ENCODE measurements at regions not wholly inside any gene's neighbourhood (a gene's known extent, or its start where the extent isn't known, plus 50 kb on each side); places are given as distances from the start of the nearest gene placed in this dataset.

GRCh38 chr14:59044707-59045106 lies 143.8 kb upstream of the DAAM1 start:
- H3K9me3 Mint-ChIP-seq = peaks cover 5% of the 10 kb centered on the region; the same call in 1 of the 2 replicates
- no peak for TF ChIP-seq FOXP1 (CRISPR knock-in tag; IDR thresholded peaks at IDR 0.05; ENCODE audit: borderline replicate concordance)
- TF ChIP-seq USF1 (CRISPR knock-in tag; IDR thresholded peaks at IDR 0.05) = no peak
- no peak for TF ChIP-seq ATF6 (CRISPR knock-in tag; IDR thresholded peaks at IDR 0.05)
- CTCF ChIA-PET = no interaction called here

DNA sequence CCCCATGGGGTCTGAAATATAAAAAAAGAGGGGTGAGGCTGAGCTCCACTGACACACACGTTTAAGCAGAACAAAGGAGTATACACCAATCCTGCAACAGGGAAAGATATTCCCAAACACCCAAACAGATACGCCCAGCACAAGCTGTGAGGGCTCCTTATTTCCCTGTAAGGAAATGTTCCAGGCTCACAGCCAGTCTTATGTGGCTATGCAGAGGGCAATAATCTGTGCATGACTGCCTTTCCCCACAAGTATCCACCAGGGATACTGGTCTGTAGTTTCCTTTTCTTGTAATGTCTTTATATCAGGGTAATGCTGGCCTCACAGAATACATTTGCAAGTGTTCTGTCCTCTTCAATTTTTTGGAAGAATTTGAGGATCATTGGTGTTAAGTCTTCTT lies 141.7 kb upstream of the DAAM1 start:
- Mint-ChIP-seq H3K4me3 (no peak overlapping the region), H3K27me3 (ENCODE audit: low read depth) (no peaks in the 10 kb centered on the region), H3K9me3 (peaks cover 9% of the 10 kb centered on the region), H3K27ac (no peak overlapping the region), H3K4me1 (no peaks in the 10 kb centered on the region), H3K36me3 (no peaks in the 10 kb centered on the region)
- ChIA-PET CTCF (interaction anchor here (1.1 to 1.2 kb wide), 3 partner anchors 18 to 472 kb away, joined by 3 read pairs; no protein-coding TSS in a partner anchor), POLR2A (no interaction called here)
- DNase-seq (ENCODE audit: low spot score) (no peak), ATAC-seq (no peak)
- TF ChIP-seq HMGA2 (CRISPR knock-in tag; IDR thresholded peaks at IDR 0.05) (no peak), SOX15 (CRISPR knock-in tag; IDR thresholded peaks at IDR 0.05) (no peak), MLX (CRISPR knock-in tag; IDR thresholded peaks at IDR 0.05) (no peak), ZNF671 (CRISPR knock-in tag; IDR thresholded peaks at IDR 0.05) (no peak), NFATC4 (CRISPR knock-in tag; IDR thresholded peaks at IDR 0.05) (no peak), ATF6 (CRISPR knock-in tag; IDR thresholded peaks at IDR 0.05) (no peak), TP53 (CRISPR knock-in tag; IDR thresholded peaks at IDR 0.05) (no peak), JUN (CRISPR knock-in tag; IDR thresholded peaks at IDR 0.05) (no peak), SMAD3 (CRISPR knock-in tag; IDR thresholded peaks at IDR 0.05; ENCODE audit: borderline replicate concordance) (no peak), ZNF138 (CRISPR knock-in tag; conservative IDR thresholded peaks at IDR 0.05) (no peak)
- TF ChIP-seq, protein P1, sequence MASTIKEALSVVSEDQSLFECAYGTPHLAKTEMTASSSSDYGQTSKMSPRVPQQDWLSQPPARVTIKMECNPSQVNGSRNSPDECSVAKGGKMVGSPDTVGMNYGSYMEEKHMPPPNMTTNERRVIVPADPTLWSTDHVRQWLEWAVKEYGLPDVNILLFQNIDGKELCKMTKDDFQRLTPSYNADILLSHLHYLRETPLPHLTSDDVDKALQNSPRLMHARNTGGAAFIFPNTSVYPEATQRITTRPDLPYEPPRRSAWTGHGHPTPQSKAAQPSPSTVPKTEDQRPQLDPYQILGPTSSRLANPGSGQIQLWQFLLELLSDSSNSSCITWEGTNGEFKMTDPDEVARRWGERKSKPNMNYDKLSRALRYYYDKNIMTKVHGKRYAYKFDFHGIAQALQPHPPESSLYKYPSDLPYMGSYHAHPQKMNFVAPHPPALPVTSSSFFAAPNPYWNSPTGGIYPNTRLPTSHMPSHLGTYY (CRISPR knock-in tag; IDR thresholded peaks at IDR 0.05) = no peak
- TF ChIP-seq, protein P2, sequence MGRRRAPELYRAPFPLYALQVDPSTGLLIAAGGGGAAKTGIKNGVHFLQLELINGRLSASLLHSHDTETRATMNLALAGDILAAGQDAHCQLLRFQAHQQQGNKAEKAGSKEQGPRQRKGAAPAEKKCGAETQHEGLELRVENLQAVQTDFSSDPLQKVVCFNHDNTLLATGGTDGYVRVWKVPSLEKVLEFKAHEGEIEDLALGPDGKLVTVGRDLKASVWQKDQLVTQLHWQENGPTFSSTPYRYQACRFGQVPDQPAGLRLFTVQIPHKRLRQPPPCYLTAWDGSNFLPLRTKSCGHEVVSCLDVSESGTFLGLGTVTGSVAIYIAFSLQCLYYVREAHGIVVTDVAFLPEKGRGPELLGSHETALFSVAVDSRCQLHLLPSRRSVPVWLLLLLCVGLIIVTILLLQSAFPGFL (CRISPR knock-in tag; IDR thresholded peaks at IDR 0.05; ENCODE audit: borderline replicate concordance) = no peak
- TF ChIP-seq, protein P3, sequence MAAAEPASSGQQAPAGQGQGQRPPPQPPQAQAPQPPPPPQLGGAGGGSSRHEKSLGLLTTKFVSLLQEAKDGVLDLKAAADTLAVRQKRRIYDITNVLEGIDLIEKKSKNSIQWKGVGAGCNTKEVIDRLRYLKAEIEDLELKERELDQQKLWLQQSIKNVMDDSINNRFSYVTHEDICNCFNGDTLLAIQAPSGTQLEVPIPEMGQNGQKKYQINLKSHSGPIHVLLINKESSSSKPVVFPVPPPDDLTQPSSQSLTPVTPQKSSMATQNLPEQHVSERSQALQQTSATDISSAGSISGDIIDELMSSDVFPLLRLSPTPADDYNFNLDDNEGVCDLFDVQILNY (CRISPR knock-in tag; IDR thresholded peaks at IDR 0.05) = no peak

More at GRCh38 chr14:59044707-59045106, 143.8 kb upstream of the DAAM1 start:
- DNase-seq (ENCODE audit: low spot score) (no peak), ATAC-seq (no peak)
- no peak overlapping the region for H3K27ac Mint-ChIP-seq
- H3K27me3 Mint-ChIP-seq (ENCODE audit: low read depth) = no peaks in the 10 kb centered on the region
- no peaks in the 10 kb centered on the region for H3K4me1 Mint-ChIP-seq
- POLR2A ChIA-PET = no interaction called here
- no peaks in the 10 kb centered on the region for H3K36me3 Mint-ChIP-seq
- H3K4me3 Mint-ChIP-seq = no peak overlapping the region
